Bronchial epithelial cell (primary cell): ENCODE measurements at regions not wholly inside any gene's neighbourhood (a gene's known extent, or its start where the extent isn't known, plus 50 kb on each side); places are given as distances from the start of the nearest gene placed in this dataset.

ENCODE experiments used
- DNase-seq: peaks from one replicate; pipeline ENCODE4 v3.0.0-alpha.2; 2010; ENCODE audit warnings: low read depth
- FAIRE-seq: peaks from 2 replicates; lab custom pipeline; 2011; peaks lifted over from hg19 to GRCh38; lab: Jason Lieb, UNC
- H3K27me3 ChIP-seq: 2 replicates; pipeline ENCODE4 v1.5.1; 2011; ENCODE audit warnings: low read length; ENCODE audit not compliant: control insufficient read depth, insufficient read depth
- H3K36me3 ChIP-seq: 2 replicates; pipeline ENCODE4 v1.5.1; 2011; ENCODE audit warnings: low read length; ENCODE audit not compliant: control insufficient read depth, insufficient read depth
- H3K4me3 ChIP-seq: 2 replicates; pipeline ENCODE4 v1.5.1; 2011; ENCODE audit warnings: mild to moderate bottlenecking, low read depth, low read length, control low read depth
- CTCF ChIP-seq: IDR thresholded peaks from 2 replicates; pipeline ENCODE4 v1.5.1; 2011; ENCODE audit warnings: mild to moderate bottlenecking, moderate library complexity, low read length, control low read depth, inconsistent platforms; ENCODE audit not compliant: insufficient read depth, severe bottlenecking

- no peak for TF ChIP-seq CTCF
- Histone ChIP-seq H3K27me3 (no peaks in the 10 kb centered on the region), H3K4me3 (no peak overlapping the region), H3K36me3 (no peaks in the 10 kb centered on the region)
- no peak for FAIRE-seq
- DNase-seq, result no peak
Measured at GRCh38 chr1:164061528-164061927, 497.5 kb upstream of the PBX1 start.

DNA sequence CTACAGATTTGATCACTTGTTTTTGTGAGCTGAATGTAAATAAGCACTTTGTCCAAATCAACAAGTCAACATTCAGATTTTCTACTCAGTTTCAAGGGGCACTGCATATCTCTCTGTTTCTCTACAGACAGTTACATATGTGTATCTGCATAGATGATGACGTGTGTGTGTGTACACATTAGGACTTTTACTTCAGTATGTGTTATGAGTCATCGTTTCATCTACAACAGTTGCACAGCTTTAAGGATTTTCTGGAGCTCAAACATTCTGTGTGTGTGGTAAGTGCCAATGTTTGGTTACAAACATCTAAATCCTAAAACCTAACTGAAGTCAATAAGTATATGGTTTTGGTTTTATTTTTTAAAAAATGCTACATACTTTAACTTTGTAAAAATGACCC is 494.5 kb upstream of the PBX1 start:
- DNase-seq (peak; percentile 18), FAIRE-seq (no peak)
- Histone ChIP-seq H3K4me3 (no peak overlapping the region), H3K27me3 (no peaks in the 10 kb centered on the region), H3K36me3 (no peaks in the 10 kb centered on the region)
- TF ChIP-seq CTCF, result no peak

DNA sequence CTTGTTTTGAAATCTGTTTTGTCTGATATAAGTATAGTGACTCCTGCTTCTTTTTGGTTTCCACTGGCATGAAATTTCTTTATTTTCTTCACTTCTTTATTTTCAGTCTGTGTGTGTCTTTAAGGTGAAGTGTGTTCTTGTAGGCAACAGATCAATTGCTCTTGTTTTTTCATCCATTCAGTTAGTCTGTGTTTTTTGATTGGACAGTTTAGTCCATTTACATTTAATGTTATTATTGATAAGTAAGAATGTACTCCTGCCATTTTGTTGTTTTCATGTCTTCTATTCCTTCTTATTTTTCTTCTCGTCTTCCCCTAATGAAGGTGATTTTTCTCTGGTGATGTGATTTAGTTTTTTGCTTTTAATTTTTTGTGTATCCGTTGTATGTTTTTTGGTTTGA is 487.7 kb upstream of the PBX1 start:
- no peak for FAIRE-seq
- no peak for TF ChIP-seq CTCF
- Histone ChIP-seq H3K4me3 (no peak overlapping the region), H3K27me3 (no peaks in the 10 kb centered on the region), H3K36me3 (no peaks in the 10 kb centered on the region)
- no peak for DNase-seq

DNA sequence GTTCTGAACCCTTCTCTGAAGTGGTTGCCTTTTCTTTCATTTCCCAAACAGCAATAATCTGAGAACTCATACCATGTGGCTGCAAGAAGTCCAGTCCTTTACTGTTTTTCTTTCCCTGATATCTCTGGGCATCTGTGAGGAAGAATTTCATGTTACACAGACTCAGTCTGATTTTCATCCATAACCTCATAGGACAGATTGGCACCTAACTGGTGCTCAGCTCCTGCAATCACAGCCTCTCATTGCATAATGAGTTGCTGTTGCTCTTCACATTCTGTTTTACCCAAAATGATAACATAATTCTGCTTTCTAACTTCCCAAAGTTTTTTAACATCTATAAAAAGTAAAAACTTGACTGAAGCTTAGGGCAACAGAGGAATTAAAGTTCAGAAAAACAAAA is 472.2 kb upstream of the PBX1 start:
- TF ChIP-seq CTCF, result no peak
- FAIRE-seq (no peak), DNase-seq (no peak)
- Histone ChIP-seq H3K36me3 (no peaks in the 10 kb centered on the region), H3K27me3 (no peaks in the 10 kb centered on the region), H3K4me3 (no peak overlapping the region)

DNA sequence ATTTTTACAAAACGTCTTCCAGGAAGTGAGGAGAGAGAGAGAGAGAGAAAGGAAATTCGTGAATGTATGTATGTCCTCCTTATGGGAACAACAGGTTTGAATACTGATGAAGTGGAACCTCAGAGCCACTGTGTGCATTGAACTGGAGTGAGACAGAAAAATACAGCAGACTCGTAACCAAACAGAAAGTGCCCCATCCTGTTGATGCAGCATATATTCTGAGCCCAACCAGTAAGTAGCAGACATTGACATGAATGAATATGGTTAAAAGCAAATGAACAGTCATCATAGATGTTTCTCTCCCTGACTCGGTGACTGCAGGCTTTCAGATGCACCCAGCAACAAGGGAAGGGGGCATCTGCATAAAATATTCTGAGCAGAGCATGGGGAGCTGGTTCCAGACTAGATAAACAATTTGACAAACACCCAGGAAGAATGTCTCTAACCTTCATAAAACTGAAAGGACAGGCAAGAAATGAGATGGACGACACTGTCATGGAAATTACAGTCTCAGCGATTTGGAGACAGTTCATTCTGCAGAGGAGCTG is 471.0 kb upstream of the PBX1 start:
- TF ChIP-seq CTCF, result no peak
- FAIRE-seq (peak; percentile 40), DNase-seq (no peak)
- H3K27me3 ChIP-seq, result no peaks in the 10 kb centered on the region
- no peak overlapping the region for H3K4me3 ChIP-seq
- H3K36me3 ChIP-seq, result no peaks in the 10 kb centered on the region
